BLaER1 treated with 17β-estradiol and CSF1 and Interleukin-3, amounts not matched to agents 10 nM and 100 nM (cell line): ENCODE measurements at regions not wholly inside any gene's neighbourhood (a gene's known extent, or its start where the extent isn't known, plus 50 kb on each side); places are given as distances from the start of the nearest gene placed in this dataset.

Source experiments
- H3K27ac ChIP-seq, 11 experiments: shearing (Covaris generic); formaldehyde crosslinking; 2 replicates each; pipeline ENCODE4 v1.8.1; 2022
- H3K27me3 ChIP-seq, 11 experiments: shearing (Covaris generic); formaldehyde crosslinking; 2 replicates each; pipeline ENCODE4 v1.8.1; 2022
- H3K36me3 ChIP-seq, 11 experiments: shearing (Covaris generic); formaldehyde crosslinking; 2 replicates each; pipeline ENCODE4 v1.8.1; 2022
- H3K4me1 ChIP-seq, 10 experiments: shearing (Covaris generic); formaldehyde crosslinking; 2 replicates each; pipeline ENCODE4 v1.8.1; 2022
- H3K4me2 ChIP-seq, 11 experiments: shearing (Covaris generic); formaldehyde crosslinking; 2 replicates each; pipeline ENCODE4 v1.8.1; 2022
- H3K4me3 ChIP-seq, 10 experiments: shearing (Covaris generic); formaldehyde crosslinking; 2 replicates each; pipeline ENCODE4 v1.8.1; 2022
- H3K9ac ChIP-seq, 11 experiments: shearing (Covaris generic); formaldehyde crosslinking; 2 replicates each; pipeline ENCODE4 v1.8.1; 2022
- H3K9me3 ChIP-seq, 11 experiments: shearing (Covaris generic); formaldehyde crosslinking; replicated peaks in 1 of 11; 2 replicates each; pipeline ENCODE4 v1.8.1; 2022
- H4K20me1 ChIP-seq, 11 experiments: shearing (Covaris generic); formaldehyde crosslinking; 2 replicates each; pipeline ENCODE4 v1.8.1; 2022
- Cebpa-rat ChIP-seq, 11 experiments: shearing (Covaris generic); IDR thresholded peaks; 2 replicates each; pipeline ENCODE4 v1.8.1; 2022

GRCh38 chr11:41971592-41971991 is 512.1 kb upstream of the LRRC4C start:
- no peaks in the 10 kb centered on the region for H3K4me1 ChIP-seq
- TF ChIP-seq Cebpa-rat (IDR thresholded peaks at IDR 0.05) = peak in 10 of 11 experiments; percentile 49 to 92 (median 76); a peak in 17 of 22 replicates
- H3K4me2 ChIP-seq = no peak overlapping the region
- H3K9ac ChIP-seq = no peak overlapping the region
- no peak overlapping the region for H3K4me3 ChIP-seq
- no peaks in the 10 kb centered on the region for H3K9me3 ChIP-seq
- H3K27ac ChIP-seq = no peak overlapping the region
- no peaks in the 10 kb centered on the region for H3K36me3 ChIP-seq
- H4K20me1 ChIP-seq = no peaks in the 10 kb centered on the region
- H3K27me3 ChIP-seq = no peaks in the 10 kb centered on the region

GRCh38 chr11:41978945-41979344 is 519.5 kb upstream of the LRRC4C start:
- no peaks in the 10 kb centered on the region for H3K27me3 ChIP-seq
- H3K4me1 ChIP-seq = peaks cover 0 to 9% (median 0%) of the 10 kb centered on the region in 10 experiments; a peak in 2 of 20 replicates
- H3K4me3 ChIP-seq = no peak overlapping the region
- no peaks in the 10 kb centered on the region for H3K9me3 ChIP-seq
- H4K20me1 ChIP-seq = no peaks in the 10 kb centered on the region
- no peak for TF ChIP-seq Cebpa-rat (IDR thresholded peaks at IDR 0.05)
- H3K36me3 ChIP-seq = no peaks in the 10 kb centered on the region
- H3K27ac ChIP-seq = no peak overlapping the region
- no peak overlapping the region for H3K9ac ChIP-seq
- no peak overlapping the region for H3K4me2 ChIP-seq

GRCh38 chr11:41980741-41981140 is 521.3 kb upstream of the LRRC4C start:
- TF ChIP-seq Cebpa-rat (IDR thresholded peaks at IDR 0.05) = no peak
- H3K9ac ChIP-seq = no peak overlapping the region

GRCh38 chr11:41982276-41982675 is 522.8 kb upstream of the LRRC4C start:
- Histone ChIP-seq H3K9ac (no peak overlapping the region), H3K4me1 (peaks cover 0 to 9% (median 0%) of the 10 kb centered on the region in 10 experiments; a peak in 2 of 20 replicates), H4K20me1 (no peaks in the 10 kb centered on the region), H3K4me2 (peak overlapping the region in 2 of 11 experiments; percentile 32 to 44; a peak in 2 of 22 replicates), H3K9me3 (no peaks in the 10 kb centered on the region), H3K4me3 (no peak overlapping the region), H3K27ac (no peak overlapping the region), H3K27me3 (no peaks in the 10 kb centered on the region), H3K36me3 (no peaks in the 10 kb centered on the region)
- TF ChIP-seq Cebpa-rat (IDR thresholded peaks at IDR 0.05) = no peak

More at GRCh38 chr11:41980741-41981140, 521.3 kb upstream of the LRRC4C start:
- Histone ChIP-seq H3K27me3 (no peaks in the 10 kb centered on the region), H3K36me3 (no peaks in the 10 kb centered on the region), H4K20me1 (no peaks in the 10 kb centered on the region), H3K4me1 (peaks cover 0 to 9% (median 0%) of the 10 kb centered on the region in 10 experiments; a peak in 2 of 20 replicates), H3K4me2 (no peak overlapping the region), H3K4me3 (no peak overlapping the region), H3K27ac (no peak overlapping the region), H3K9me3 (no peaks in the 10 kb centered on the region)

GRCh38 chr11:41982975-41983374 is 523.5 kb upstream of the LRRC4C start:
- Histone ChIP-seq H3K9ac (no peak overlapping the region), H4K20me1 (no peaks in the 10 kb centered on the region), H3K27me3 (no peaks in the 10 kb centered on the region), H3K4me1 (peaks cover 0 to 9% (median 0%) of the 10 kb centered on the region in 10 experiments; a peak in 2 of 20 replicates), H3K9me3 (no peaks in the 10 kb centered on the region), H3K4me2 (no peak overlapping the region; a peak in 1 of 22 replicates), H3K36me3 (no peaks in the 10 kb centered on the region), H3K27ac (no peak overlapping the region), H3K4me3 (no peak overlapping the region)
- no peak for TF ChIP-seq Cebpa-rat (IDR thresholded peaks at IDR 0.05)

GRCh38 chr11:41983475-41983874 is 524.0 kb upstream of the LRRC4C start:
- H3K36me3 ChIP-seq = no peaks in the 10 kb centered on the region
- H3K4me1 ChIP-seq = peaks cover 0 to 9% (median 0%) of the 10 kb centered on the region in 10 experiments; a peak in 2 of 20 replicates
- no peak for TF ChIP-seq Cebpa-rat (IDR thresholded peaks at IDR 0.05)
- no peak overlapping the region for H3K4me3 ChIP-seq
- H3K27me3 ChIP-seq = no peaks in the 10 kb centered on the region
- no peak overlapping the region for H3K27ac ChIP-seq
- H3K9me3 ChIP-seq = no peaks in the 10 kb centered on the region
- no peaks in the 10 kb centered on the region for H4K20me1 ChIP-seq
- no peak overlapping the region for H3K4me2 ChIP-seq
- no peak overlapping the region for H3K9ac ChIP-seq

- Histone ChIP-seq H3K27me3 (no peaks in the 10 kb centered on the region), H3K4me2 (no peak overlapping the region), H3K4me1 (peaks cover 0 to 9% (median 0%) of the 10 kb centered on the region in 10 experiments; a peak in 2 of 20 replicates), H4K20me1 (no peaks in the 10 kb centered on the region), H3K9me3 (no peaks in the 10 kb centered on the region), H3K27ac (no peak overlapping the region), H3K36me3 (no peaks in the 10 kb centered on the region), H3K9ac (no peak overlapping the region), H3K4me3 (no peak overlapping the region)
- TF ChIP-seq Cebpa-rat (IDR thresholded peaks at IDR 0.05) = no peak
These were observed 524.6 kb upstream of the LRRC4C start for GRCh38 chr11:41984023-41984422.

GRCh38 chr11:41985799-41986198 is 526.3 kb upstream of the LRRC4C start:
- H3K36me3 ChIP-seq = no peaks in the 10 kb centered on the region
- H3K9ac ChIP-seq = no peak overlapping the region
- no peak overlapping the region for H3K4me3 ChIP-seq
- no peaks in the 10 kb centered on the region for H3K9me3 ChIP-seq
- peaks cover 0 to 9% (median 0%) of the 10 kb centered on the region in 10 experiments; a peak in 2 of 20 replicates for H3K4me1 ChIP-seq
- no peak for TF ChIP-seq Cebpa-rat (IDR thresholded peaks at IDR 0.05)
- H3K27me3 ChIP-seq = no peaks in the 10 kb centered on the region
- H3K4me2 ChIP-seq = no peak overlapping the region
- no peaks in the 10 kb centered on the region for H4K20me1 ChIP-seq
- no peak overlapping the region for H3K27ac ChIP-seq

GRCh38 chr11:41988951-41989572 is 529.6 kb upstream of the LRRC4C start:
- Histone ChIP-seq H3K27ac (no peak overlapping the region), H3K4me2 (no peak overlapping the region), H3K4me1 (no peaks in the 10 kb centered on the region), H4K20me1 (no peaks in the 10 kb centered on the region), H3K9me3 (no peaks in the 10 kb centered on the region), H3K36me3 (no peaks in the 10 kb centered on the region), H3K27me3 (no peaks in the 10 kb centered on the region), H3K9ac (no peak overlapping the region), H3K4me3 (no peak overlapping the region)
- TF ChIP-seq Cebpa-rat (IDR thresholded peaks at IDR 0.05) = no peak

GRCh38 chr11:41989823-41990380 is 530.5 kb upstream of the LRRC4C start:
- H4K20me1 ChIP-seq = no peaks in the 10 kb centered on the region
- H3K4me3 ChIP-seq = no peak overlapping the region
- no peak for TF ChIP-seq Cebpa-rat (IDR thresholded peaks at IDR 0.05)
- no peak overlapping the region for H3K9ac ChIP-seq
- H3K36me3 ChIP-seq = no peaks in the 10 kb centered on the region
- no peak overlapping the region for H3K27ac ChIP-seq
- H3K4me1 ChIP-seq = no peaks in the 10 kb centered on the region
- H3K27me3 ChIP-seq = no peaks in the 10 kb centered on the region
- H3K9me3 ChIP-seq = no peaks in the 10 kb centered on the region
- H3K4me2 ChIP-seq = no peak overlapping the region
